H1 (cell line): ENCODE measurements at regions not wholly inside any gene's neighbourhood (a gene's known extent, or its start where the extent isn't known, plus 50 kb on each side); places are given as distances from the start of the nearest gene placed in this dataset.

ENCODE experiments used
- CHD7 ChIP-seq: fragments of 300-600 bp; sonication (generic); IDR thresholded peaks from 2 replicates; pipeline ENCODE4 v1.7.1; 2012; ENCODE audit warnings: low read length, moderate library complexity, mild to moderate bottlenecking, inconsistent platforms; ENCODE audit not compliant: insufficient replicate concordance
- CTBP2 ChIP-seq: IDR thresholded peaks from 2 replicates; pipeline ENCODE4 v1.7.0; 2011; ENCODE audit warnings: borderline replicate concordance, mild to moderate bottlenecking, moderate library complexity, mixed read lengths, low read length; ENCODE audit not compliant: insufficient read depth, insufficient read length
- HDAC2 ChIP-seq, 2 experiments: fragments of 300-600 bp in 1 of 2; sonication (generic) in 1 of 2; IDR thresholded peaks; 2 replicates each; pipeline ENCODE4 v1.6.1; 2011 to 2012; ENCODE audit warnings: low read depth in 2 of 2, low read length in 2 of 2, mild to moderate bottlenecking in 2 of 2, moderate library complexity in 2 of 2, borderline replicate concordance in 1 of 2, inconsistent platforms in 1 of 2
- NANOG ChIP-seq: IDR thresholded peaks from 2 replicates; pipeline ENCODE4 v1.6.1; 2011; ENCODE audit warnings: low read length, low read depth, mild to moderate bottlenecking, inconsistent platforms; ENCODE audit not compliant: insufficient read depth, poor library complexity, severe bottlenecking
- SP2 ChIP-seq: IDR thresholded peaks from 2 replicates; pipeline ENCODE4 v1.6.1; 2012; ENCODE audit warnings: mild to moderate bottlenecking, low read length, inconsistent platforms
- SP4 ChIP-seq: IDR thresholded peaks from 2 replicates; pipeline ENCODE4 v1.6.1; 2012; ENCODE audit warnings: low read length, inconsistent platforms

- no peak for TF ChIP-seq CHD7
- TF ChIP-seq SP2, result no peak
- no peak for TF ChIP-seq NANOG
- TF ChIP-seq HDAC2 (IDR thresholded peaks at IDR 0.05; ENCODE audit: borderline replicate concordance in 1 of 2, low read depth in 2 of 2, low read length in 2 of 2), result no peak
- no peak for TF ChIP-seq SP4
- TF ChIP-seq CTBP2, result no peak
Observed at GRCh38 chr2:226631671-226632070, 167.9 kb downstream of the IRS1 start (continued).
